WTC11 (cell line): ENCODE measurements at regions not wholly inside any gene's neighbourhood (a gene's known extent, or its start where the extent isn't known, plus 50 kb on each side); places are given as distances from the start of the nearest gene placed in this dataset.

Experiments used
- CBFB ChIP-seq: sonication (generic); formaldehyde crosslinking; IDR thresholded peaks from 2 replicates; pipeline ENCODE4 v1.8.1; 2022; ENCODE audit warnings: mild to moderate bottlenecking, low read depth, missing genetic modification reagents
- CTCF ChIP-seq: fragments of 200-600 bp; IDR thresholded peaks from 2 replicates; pipeline ENCODE4 v1.8.0; 2022; ENCODE audit warnings: antibody characterized with exemption
- FOXP4 ChIP-seq: sonication (generic); formaldehyde crosslinking; IDR thresholded peaks from 2 replicates; pipeline ENCODE4 v1.8.0; 2022; ENCODE audit warnings: mild to moderate bottlenecking, missing genetic modification reagents
- MLX ChIP-seq: sonication (generic); formaldehyde crosslinking; IDR thresholded peaks from 2 replicates; pipeline ENCODE4 v1.8.1; 2023; ENCODE audit warnings: mild to moderate bottlenecking, missing genetic modification reagents, moderate library complexity
- NR1H2 ChIP-seq: sonication (generic); formaldehyde crosslinking; IDR thresholded peaks from 2 replicates; pipeline ENCODE4 v1.9.0; 2021; ENCODE audit warnings: mild to moderate bottlenecking, moderate library complexity, missing genetic modification reagents
- SP1 ChIP-seq: sonication (generic); formaldehyde crosslinking; conservative IDR thresholded peaks from 2 replicates; pipeline ENCODE4 v1.8.1; 2022; ENCODE audit warnings: missing genetic modification reagents
- TF ChIP-seq, protein P1 (sequence below): sonication (generic); formaldehyde crosslinking; IDR thresholded peaks from 2 replicates; pipeline ENCODE4 v1.8.1; 2022; ENCODE audit warnings: mild to moderate bottlenecking, moderate library complexity, missing genetic modification reagents

DNA sequence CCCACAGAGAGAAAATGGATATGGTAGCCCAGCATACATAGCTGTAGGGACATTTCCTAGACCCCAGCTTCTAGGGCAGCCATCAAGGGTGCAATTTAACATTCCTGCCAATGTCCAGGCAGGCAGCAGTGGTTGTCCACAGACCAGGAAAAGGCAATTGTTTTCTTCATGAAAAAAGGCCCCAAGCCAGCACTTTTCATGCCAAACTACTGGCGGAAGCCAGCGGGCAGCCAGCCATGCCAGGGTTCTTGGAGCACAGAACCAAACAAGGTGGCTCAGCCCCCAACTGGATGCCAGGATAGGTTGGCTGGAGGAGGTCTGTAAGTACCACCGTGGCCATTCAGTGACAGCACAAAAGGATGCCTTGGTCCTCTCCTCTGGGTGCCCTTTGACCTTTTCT is 94.6 kb downstream of the BANF2 start:
- TF ChIP-seq CTCF, result no peak
- no peak for TF ChIP-seq MLX (CRISPR knock-in tag)
- no peak for TF ChIP-seq CBFB
- no peak for TF ChIP-seq FOXP4
- no peak for TF ChIP-seq SP1
- TF ChIP-seq, protein P1, sequence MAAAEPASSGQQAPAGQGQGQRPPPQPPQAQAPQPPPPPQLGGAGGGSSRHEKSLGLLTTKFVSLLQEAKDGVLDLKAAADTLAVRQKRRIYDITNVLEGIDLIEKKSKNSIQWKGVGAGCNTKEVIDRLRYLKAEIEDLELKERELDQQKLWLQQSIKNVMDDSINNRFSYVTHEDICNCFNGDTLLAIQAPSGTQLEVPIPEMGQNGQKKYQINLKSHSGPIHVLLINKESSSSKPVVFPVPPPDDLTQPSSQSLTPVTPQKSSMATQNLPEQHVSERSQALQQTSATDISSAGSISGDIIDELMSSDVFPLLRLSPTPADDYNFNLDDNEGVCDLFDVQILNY (CRISPR knock-in tag), result no peak
- TF ChIP-seq NR1H2 (CRISPR knock-in tag), result no peak
